Stimulated activated CD8-positive, alpha-beta memory T cell treated with anti-CD3 and anti-CD28 coated beads, Interleukin-15, amount 100 ng/mL, for 24 hours (primary cell): ENCODE measurements at regions not wholly inside any gene's neighbourhood (a gene's known extent, or its start where the extent isn't known, plus 50 kb on each side); places are given as distances from the start of the nearest gene placed in this dataset.

Experiments used
- DNase-seq: peaks from one replicate; pipeline ENCODE4 v3.0.0-alpha.2; 2020; ENCODE audit warnings: low read depth

DNA sequence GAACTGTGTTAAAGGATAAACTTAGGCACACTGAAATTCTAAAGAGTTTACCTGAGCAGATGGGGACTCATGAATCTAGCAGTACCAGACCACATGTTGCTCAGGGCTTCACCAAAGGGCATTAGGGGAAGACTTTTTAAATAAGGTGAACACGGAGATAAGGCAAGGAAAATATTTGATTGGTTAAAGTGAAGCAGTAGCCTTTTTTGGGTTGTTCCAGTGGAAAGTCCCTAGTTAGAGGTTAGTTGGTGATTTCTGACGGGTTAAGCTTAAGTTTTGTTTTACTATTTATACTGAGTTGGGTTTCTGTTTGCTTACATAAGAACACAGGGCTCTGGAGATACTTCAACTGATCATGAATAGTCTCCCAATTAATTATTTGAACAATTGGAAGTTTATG, 722.5 kb downstream of the SOCS6 start:
- no peak for DNase-seq

DNA sequence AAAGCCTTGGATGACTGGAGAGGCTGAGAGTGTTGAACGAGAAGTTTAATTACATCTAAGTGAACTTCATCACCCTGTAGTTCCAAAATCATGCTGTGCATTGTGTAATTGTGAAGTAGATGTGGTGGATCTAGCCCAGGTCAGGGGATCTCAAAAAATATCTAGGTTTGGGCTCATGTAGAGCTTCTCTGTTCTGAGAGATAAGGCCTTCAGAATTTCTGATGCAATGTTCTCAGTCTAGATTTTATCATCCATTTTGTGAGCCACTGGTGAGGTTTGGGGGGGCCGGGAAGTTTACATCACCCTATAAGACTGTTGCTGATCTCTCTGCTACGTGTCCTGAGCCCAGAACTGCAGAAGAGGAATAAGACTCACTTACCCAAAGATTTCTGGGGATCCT, 719.4 kb downstream of the SOCS6 start:
- no peak for DNase-seq

- no peak for DNase-seq
Observed at GRCh38 chr18:71001597-71001996, 712.8 kb downstream of the SOCS6 start.

- DNase-seq: no peak
Observed at GRCh38 chr18:70998490-70998889, 709.6 kb downstream of the SOCS6 start.

DNA sequence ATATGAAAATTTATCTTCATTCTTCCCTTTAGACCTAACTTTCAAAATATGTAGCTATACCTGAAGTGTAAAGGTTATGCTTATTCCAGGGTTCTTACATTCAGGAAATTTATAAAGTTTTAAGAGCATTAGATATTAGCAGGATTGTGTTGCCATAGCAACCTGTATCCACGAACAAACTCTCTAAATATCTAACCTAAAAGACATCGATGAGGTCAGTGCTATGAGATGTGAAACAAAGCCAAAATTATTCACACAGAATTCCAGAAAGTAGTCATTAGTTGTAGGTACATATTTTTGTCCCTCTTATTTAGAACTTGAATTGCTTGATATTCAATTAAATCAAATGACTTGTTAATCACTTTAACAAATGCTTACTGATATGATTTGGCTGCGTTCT, 705.3 kb downstream of the SOCS6 start:
- no peak for DNase-seq

DNA sequence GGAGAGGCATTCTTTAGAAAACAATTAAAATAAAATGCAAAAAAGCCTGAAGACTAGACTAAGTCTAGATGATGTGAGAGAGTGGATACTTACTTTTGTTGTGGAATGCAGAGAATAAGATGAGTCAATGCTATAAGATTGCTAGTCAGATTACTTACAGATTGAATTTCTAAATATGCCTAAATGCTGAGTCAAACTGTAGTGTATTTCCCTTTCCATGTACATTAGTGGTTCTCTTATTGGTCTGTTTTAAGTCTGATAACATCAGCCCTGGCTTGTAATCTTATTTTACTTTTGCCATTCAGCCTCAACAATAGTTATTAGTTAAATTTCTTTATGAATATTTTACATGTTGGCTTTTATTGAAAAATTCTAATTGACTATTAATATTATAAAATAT, 702.7 kb downstream of the SOCS6 start:
- no peak for DNase-seq

- DNase-seq: no peak
Observed at GRCh38 chr18:70985948-70986347, 697.1 kb downstream of the SOCS6 start.

GRCh38 chr18:70982292-70982691, 693.4 kb downstream of the SOCS6 start:
- no peak for DNase-seq

- no peak for DNase-seq
Observed at GRCh38 chr18:70981400-70982140, 692.7 kb downstream of the SOCS6 start.

- DNase-seq: no peak
Observed at GRCh38 chr18:70973626-70974025, 684.8 kb downstream of the SOCS6 start.

- no peak for DNase-seq
Observed at GRCh38 chr18:70966419-70966818, 677.6 kb downstream of the SOCS6 start.

- no peak for DNase-seq
Observed at GRCh38 chr18:70961939-70962338, 673.1 kb downstream of the SOCS6 start.

GRCh38 chr18:70956554-70956953, 667.7 kb downstream of the SOCS6 start:
- no peak for DNase-seq

- DNase-seq: no peak
Observed at GRCh38 chr18:70936160-70936559, 647.3 kb downstream of the SOCS6 start.

GRCh38 chr18:70931942-70932814, 643.3 kb downstream of the SOCS6 start:
- DNase-seq: no peak

DNA sequence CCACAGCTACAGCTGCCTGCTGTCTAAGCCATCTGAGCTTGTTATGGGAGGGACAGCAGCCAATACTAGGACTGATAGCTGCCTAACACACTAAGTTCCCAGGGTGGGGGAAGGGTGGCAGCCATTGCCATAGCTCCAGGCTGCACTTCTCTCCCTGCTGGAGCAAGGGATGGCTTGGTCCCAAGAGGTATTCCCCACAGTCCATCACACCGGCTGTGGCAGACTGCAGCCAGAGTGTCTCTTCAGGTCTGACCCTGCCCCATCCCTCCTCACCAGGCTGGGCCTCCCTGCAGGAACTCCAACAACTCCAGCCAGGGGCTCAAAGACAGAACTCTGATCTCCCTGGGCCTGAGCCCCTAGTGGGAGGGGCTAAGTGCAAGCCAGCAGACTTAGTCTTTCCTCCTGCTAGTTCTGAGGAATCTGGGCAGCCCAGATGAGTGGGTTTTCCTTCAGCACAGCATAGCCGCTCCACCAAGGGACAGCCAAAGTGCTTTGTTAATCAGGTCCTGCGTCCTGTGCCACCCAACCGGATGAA, 632.1 kb downstream of the SOCS6 start:
- no peak for DNase-seq

GRCh38 chr18:70907673-70908072, 618.8 kb downstream of the SOCS6 start:
- no peak for DNase-seq

- no peak for DNase-seq
Observed at GRCh38 chr18:70892381-70892780, 603.5 kb downstream of the SOCS6 start.

DNA sequence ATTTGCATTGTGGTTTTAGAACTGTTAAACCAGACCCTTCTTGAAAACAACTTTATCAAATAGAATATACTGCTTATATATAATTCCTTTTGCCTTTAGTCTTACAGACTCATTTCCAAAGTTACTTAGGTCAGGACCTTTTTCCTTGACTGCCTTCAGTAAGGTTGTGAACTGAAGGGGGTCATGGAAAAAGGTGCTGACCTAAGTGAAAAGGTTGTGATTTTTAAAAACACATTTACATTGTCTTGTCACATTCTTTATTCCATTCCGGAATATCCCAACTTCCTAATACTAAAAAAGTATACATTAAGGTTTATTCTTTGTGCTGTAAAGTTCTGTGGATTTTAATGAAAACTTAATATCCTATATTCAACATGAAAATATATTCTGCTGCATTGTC, 581.4 kb downstream of the SOCS6 start:
- no peak for DNase-seq

DNA sequence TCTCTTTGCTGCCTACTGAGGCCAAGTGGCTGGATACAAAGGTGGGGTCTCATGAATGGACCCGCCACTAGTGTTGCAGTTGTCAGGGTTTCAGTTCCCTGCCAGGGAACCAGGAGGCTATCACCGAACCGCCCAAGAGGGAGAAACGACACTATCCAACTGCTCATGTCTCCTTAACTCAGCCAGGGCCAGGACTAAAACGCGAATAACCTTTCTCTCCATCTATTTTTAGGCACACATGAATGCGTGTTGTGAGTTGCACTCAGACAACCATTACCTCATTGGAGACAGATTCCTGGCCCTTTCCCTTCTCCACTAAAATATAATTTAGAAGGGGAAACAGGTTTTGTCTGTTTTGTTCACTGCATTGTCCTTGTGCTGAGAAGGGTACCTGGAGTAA, 559.5 kb downstream of the SOCS6 start:
- DNase-seq: no peak

- DNase-seq: no peak
Observed at GRCh38 chr18:70840649-70841048, 551.8 kb downstream of the SOCS6 start.

DNA sequence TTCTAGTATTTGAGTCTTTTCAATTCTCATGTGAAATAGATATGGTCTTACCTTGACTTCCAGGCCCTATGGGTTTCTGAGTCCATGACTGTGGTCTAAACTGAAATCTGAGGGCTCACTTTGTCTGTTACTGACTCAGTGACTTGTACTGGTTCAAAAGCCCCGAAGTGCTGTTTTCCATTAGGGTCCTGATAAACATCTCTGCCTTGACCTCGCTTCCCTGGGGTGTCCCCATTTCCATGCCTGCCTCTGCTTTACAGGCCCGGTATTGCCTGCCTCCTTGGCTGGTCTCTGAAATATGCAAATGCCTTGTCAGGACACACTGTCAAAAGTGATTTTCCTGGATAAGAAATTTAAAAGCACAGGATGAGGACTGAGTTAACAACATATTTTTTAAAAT, 538.8 kb downstream of the SOCS6 start:
- DNase-seq: no peak

DNA sequence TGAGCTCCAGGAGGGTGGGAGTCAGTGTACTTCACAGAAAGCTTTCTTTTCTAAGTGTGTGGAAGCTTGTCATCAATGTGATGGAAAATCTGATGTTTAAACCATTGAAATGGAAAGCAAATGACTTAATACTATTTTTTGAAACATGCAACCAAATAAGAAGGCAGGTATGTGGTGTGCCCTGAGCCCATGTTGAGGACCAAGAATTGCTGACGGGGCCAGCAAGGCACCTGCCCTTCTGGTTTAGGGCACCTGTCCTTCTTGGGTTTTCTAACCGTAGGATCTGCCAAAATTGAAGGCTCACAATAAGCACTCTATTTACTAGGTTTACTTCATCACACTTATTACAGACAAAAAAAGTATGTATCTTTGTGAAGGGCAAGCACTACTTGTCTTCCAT, 537.7 kb downstream of the SOCS6 start:
- no peak for DNase-seq
